NCI-H510A treated with DMSO at 0.1 percent for 48 hours (cell line): ENCODE measurements at regions not wholly inside any gene's neighbourhood (a gene's known extent, or its start where the extent isn't known, plus 50 kb on each side); places are given as distances from the start of the nearest gene placed in this dataset.
"Not testable (repeated sequence)": the region's sequence is repeated elsewhere in the genome, so short reads cannot be mapped to it uniquely, and the experiment has no call there.

Experiments
- DNase-seq: peaks from one replicate; lab custom pipeline; 2025; lab: John Stamatoyannopoulos, UW

- no peak for DNase-seq
These were observed 124.7 kb upstream of the NANOGP8 start for GRCh38 chr15:35209838-35210237.

DNA sequence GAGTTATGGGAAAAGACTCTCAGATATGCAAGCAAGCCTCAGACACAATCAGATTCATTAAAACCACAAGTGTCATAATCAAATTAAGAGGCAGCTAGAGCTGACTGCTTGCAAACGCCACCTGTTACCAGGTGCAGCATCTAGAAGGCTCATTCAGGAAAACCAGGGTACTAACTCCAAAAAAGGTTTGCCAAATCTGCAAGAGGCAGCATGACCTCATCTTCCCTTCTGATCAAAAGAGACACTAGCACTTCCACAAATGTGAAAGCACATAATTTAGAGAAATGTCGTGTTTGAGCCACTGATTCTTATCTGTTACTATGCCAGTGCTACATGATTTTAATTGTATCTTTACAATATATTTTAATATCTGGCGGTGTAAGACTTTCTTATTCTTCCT is 123.3 kb upstream of the NANOGP8 start:
- DNase-seq: no peak

DNA sequence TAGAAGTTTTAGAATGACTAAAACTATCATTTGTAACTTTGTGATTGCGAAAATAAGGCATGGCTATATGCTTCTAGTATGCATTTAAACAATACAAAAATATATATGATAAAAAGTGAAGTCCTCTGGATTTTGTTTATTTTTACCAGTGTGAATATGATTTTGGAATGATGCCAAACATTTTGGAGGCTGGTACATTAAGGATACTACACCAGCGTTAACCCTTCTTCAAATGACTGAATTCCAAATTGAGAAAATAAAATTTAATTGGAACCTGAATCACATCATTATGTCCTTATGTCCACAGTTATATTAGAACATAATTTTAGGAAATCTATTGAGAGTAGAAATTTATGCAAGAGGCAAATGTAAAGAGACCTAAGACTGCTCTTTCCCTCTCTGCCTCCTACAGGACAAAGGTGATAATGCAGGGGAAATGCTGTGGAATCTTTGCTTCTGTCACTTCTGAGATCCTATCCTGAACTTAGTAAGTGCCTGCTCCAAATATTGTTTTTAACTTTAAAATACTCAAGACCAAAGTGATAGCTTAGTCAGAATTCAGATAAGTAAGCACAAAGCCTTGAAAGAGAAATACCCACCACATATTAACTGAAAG is 121.1 kb upstream of the NANOGP8 start:
- DNase-seq: no peak

GRCh38 chr15:35198197-35198596 is 113.1 kb upstream of the NANOGP8 start:
- DNase-seq: no peak

- no peak for DNase-seq
These were observed 112.7 kb upstream of the NANOGP8 start for GRCh38 chr15:35197754-35198153.

DNA sequence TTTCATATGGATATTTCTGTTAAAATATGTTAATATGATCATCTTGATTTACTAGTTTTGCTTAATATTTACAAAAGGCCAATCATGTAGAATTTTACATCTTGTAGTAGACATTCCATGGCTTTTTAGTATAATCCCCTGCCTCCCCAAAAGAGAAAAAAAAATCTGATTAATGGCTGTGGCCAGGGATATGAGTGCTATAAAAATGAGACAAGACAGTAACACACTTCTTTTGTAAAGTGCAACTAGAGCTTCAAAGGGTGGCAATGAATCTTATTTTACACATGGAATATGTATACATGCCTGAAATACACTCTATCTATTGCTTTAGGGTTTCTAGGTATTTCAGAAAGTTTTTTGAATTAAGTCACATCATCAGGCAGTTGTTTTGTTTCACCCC is 112.2 kb upstream of the NANOGP8 start:
- no peak for DNase-seq

- DNase-seq: no peak
These were observed 111.2 kb upstream of the NANOGP8 start for GRCh38 chr15:35196273-35196672.

DNA sequence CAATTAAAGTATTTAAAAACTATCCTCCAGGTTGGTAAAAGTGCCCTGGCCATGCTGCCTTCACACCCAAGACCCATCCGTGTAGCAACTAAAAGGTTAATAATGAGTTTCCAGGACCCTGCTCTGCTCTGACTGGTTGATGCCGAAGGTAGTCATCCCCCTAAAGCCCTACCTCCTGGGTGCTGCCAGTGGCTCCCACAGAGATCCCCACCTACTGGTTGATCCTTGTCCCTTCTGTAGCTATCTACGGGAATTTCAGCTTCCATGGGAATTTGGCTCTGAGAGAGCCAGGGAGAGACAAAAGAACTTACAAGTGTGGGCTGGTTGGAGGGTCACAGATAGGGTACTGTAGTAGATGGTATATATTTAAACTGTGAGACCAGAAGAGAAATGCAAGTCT is 110.6 kb upstream of the NANOGP8 start:
- DNase-seq: no peak

GRCh38 chr15:35195031-35195430 is 109.9 kb upstream of the NANOGP8 start:
- DNase-seq: no peak

DNA sequence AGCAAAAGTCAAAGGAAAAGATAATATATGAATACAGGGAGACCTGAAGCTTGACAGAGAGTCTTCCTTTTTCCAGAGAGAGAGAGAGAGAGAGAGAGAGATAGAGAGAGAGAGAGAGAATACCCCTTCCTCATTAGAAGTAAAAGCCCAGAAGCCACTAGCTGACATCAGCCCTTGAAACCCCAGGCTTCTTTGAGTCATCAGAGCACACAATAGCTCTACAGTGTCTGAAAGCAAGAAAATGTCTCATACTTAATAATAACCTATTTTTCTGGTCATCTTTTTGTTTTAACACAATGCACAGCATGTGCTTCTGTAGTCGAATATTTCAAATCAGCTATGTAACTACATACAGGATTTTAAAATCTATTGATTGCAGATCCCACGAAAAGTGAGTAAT is 109.2 kb upstream of the NANOGP8 start:
- DNase-seq: no peak

GRCh38 chr15:35191783-35192182 is 106.7 kb upstream of the NANOGP8 start:
- DNase-seq: no peak

DNA sequence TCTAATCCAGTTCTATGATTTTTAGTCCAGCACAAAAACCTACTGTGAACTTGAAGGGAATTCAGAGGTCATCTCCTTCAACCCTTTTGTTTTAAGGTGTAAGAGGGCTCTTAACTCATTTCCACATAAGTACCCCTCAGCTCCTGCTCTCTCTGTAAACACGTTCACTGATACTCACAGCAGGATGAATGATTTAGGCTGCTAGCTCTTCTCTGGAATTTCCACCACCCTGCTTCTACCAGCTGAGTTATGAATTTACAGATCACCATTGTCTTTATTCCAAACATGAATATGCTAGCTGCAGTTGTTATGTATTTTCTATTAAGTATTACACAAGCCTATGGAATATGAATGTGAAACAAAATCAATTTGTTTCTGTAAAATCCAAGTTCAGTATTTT is 101.3 kb upstream of the NANOGP8 start:
- DNase-seq: no peak

- no peak for DNase-seq
These were observed 99.6 kb upstream of the NANOGP8 start for GRCh38 chr15:35184646-35185045.

- no peak for DNase-seq
These were observed 97.9 kb upstream of the NANOGP8 start for GRCh38 chr15:35182841-35183479.

DNA sequence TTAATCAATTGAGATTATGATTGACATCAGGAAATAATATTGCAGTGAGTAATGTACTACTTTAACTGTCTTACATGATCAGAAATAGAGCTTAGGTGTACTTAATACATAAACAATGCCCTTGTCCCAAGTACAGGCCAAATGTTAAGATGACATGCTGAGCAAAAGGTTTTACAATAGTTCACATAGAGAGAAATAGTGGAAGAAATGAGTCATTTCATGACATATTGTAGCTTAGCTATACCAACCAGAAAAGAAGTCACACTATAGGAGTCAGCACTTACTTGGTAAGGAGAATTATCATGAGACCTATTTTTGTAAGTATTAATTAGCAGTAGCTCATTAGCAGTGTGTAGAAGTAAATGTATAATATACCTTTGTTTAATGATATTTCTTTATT is 96.4 kb upstream of the NANOGP8 start:
- DNase-seq: no peak

GRCh38 chr15:35179739-35180138 is 94.6 kb upstream of the NANOGP8 start:
- no peak for DNase-seq

DNA sequence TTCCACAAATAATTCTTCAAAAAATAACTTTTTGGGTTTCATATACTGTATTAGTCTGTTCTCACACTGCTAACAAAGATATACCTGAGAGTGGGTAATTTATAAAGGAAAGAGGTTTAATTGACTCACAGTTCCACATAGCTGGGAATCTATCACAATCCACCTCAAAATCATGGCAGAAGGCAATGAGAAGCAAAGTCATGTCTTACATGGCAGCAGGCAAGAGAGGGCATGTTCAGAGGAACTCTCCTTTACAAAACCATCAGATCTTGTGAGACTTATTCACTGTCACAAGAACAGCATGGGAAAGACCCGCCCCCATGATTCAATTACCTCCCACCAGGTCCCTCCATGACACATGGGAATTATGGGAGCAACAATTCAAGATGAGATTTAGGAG is 93.1 kb upstream of the NANOGP8 start:
- not testable (repeated sequence) for DNase-seq

- DNase-seq: no peak
These were observed 89.9 kb upstream of the NANOGP8 start for GRCh38 chr15:35174948-35175347.

- no peak for DNase-seq
These were observed 88.5 kb upstream of the NANOGP8 start for GRCh38 chr15:35173444-35174118.

- no peak for DNase-seq
These were observed 85.1 kb upstream of the NANOGP8 start for GRCh38 chr15:35170207-35170606.

DNA sequence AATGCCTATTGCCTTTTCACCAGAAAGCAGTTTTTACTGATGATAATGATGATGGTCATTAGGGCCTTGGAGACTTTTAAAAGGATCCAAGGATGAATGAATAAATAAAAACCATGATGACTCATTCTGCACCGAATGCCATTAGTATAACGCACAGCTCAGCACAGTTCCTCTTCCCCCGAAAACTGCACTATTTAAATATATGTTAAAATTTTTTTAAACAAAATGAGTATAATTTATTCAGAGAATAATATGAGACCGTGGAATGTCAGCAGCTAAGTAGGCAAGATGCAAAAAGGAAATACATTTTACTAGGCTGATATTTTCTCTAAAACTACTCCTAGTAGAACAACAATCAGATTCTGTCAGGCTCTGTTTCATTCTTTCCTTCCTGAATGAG is 83.4 kb upstream of the NANOGP8 start:
- DNase-seq: no peak

DNA sequence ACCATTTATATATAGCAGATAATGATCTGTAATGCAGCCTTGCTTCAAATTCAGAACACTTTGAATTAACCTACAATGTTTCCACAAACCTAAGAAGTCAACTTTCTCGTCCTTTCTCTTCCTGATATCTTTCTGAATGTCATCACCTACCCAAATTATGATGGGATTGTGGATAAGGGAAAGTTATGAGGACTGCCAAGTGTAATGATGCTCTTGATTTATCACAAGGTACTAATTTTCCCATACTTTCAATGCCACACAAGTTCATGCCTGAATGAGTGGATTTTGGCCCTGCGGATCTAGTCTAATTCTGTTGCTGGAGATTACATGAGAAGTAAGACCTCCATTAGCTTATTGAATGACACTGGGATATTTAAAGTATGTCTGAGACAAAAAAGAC is 82.6 kb upstream of the NANOGP8 start:
- DNase-seq: no peak

DNA sequence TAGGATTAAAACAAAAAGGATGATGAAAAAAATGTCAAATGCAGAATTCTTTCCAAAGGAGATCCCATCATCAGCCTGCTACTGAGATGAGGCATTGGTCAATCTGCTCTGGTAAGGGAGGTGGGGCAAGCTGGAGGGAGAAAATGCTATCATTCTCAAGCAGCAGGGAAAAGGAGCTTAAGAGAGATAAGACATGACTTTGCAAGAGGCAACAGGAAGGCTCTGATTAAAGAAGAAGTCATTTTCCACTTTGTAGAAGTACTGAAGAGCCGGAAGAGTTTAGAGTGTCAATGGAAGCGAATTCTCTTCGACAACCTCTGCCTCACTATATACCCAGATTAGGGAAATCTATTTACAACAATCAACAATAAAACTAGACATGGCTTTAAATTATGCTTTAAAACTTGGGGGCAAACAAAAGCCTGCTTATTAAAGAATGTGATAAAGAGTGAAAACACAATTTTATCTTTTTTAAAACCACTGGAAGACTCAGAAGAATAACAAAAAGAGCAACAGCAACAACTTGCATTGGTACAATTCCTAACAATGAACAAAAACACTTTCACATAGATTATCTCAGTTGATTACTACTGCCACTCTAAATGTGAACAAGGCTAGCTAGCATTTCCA is 81.8 kb upstream of the NANOGP8 start:
- DNase-seq: no peak
